ENCODE measurements at regions not wholly inside any gene's neighbourhood (a gene's known extent, or its start where the extent isn't known, plus 50 kb on each side); places are given as distances from the start of the nearest gene placed in this dataset.
"Not testable (repeated sequence)": the region's sequence is repeated elsewhere in the genome, so short reads cannot be mapped to it uniquely, and the experiment has no call there.

- DNase-seq (ENCODE audit: low read depth), result no peak
Observed at GRCh38 chr2:17136877-17137276, 381.4 kb downstream of the RAD51AP2 start.

GRCh38 chr2:17136231-17136630 lies 382.0 kb downstream of the RAD51AP2 start:
- no peak for DNase-seq (ENCODE audit: low read depth)

DNA sequence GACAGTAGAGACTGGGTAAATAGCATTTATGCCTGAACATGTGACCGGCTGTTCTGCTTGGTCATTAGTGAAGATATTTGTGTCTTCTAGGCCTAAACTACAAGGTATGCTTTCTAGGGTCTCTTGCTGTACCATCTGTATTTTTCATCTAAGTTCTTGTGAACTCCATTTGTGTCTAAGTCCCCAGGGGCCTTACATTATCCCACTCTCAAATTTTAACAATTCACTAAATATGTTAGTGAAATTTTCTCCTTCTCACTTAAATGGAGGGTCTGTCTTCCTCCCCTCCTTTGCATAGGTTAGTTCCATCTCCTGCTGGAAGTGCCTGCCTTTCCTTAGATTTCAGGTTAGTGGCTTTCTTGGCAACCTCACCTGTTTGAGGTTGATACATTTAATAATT lies 382.6 kb downstream of the RAD51AP2 start:
- no peak for DNase-seq (ENCODE audit: low read depth)

DNA sequence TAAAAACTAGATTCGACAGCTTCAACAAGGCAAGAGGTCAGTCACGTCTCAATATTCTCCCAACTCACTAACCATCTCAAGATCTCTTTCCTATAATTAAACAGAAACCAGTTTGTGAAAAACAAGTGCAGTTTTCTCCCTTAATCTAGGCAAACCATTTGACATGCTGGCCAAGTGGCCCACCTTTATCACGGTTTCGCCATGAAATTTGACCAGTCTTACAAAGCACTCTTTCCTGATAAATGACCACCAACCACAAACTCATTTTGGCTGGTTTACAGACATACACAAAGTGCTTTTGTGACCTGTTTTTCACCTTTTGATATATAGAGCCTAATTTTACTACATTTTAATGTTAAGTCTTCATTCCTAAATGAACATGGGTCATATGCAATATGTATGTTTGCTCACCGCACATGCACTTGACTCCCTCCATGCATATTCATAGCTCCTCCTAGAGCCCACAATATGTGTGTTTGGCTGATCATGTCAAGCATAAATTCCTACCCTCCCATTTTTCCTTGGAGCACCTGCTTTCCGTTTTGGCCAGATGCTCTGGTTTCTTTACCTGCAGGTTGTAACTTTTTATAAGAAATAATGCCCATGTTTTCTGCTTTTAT lies 385.1 kb downstream of the RAD51AP2 start:
- no peak for DNase-seq (ENCODE audit: low read depth)

DNA sequence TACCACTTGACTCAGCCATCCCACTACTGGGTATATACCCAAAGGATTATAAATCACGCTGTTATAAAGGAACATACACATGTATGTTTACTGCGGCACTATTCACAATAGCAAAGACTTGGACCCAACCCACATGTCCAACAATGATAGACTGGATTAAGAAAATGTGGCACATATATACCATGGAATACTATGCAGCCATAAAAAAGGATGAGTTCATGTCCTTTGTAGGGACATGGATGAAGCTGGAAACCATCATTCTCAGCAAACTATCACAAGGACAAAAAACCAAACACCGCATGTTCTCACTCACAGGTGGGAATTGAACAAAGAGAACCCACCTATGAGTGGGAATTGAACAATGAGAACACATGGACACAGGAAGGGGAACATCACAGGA lies 387.6 kb downstream of the RAD51AP2 start:
- DNase-seq (ENCODE audit: low read depth), result not testable (repeated sequence)

DNA sequence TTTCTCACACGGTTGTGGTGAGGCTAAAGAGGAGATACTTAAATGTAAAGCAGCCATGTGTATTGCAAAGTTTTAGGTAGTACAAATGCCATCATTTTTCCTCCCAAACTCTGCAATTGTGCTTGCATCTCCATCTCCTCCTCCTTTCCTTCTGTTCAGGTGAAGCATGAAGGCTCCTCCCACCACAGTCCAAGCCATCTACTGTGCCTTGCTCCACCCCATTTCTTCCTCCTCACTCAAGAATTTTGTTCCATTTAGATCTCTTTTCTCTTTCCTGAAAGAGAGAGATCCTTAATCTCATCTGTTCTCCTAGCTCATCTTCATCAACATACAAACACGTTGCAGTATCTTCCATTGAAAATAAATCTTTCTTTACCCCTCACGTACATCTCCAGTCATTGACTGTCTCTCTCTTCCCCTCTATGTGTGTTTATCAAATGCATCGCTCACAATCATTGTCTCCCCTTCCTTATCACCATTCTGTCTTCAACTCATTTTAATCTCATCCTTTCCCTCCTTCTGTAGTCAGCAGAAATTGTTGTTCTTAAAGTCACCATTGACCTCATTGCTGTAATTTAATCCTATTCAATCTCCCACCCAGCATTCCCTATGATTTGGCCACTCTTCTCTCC lies 392.1 kb downstream of the RAD51AP2 start:
- DNase-seq (ENCODE audit: low read depth), result no peak

GRCh38 chr2:17124575-17125318 lies 393.5 kb downstream of the RAD51AP2 start:
- DNase-seq (ENCODE audit: low read depth), result no peak

DNA sequence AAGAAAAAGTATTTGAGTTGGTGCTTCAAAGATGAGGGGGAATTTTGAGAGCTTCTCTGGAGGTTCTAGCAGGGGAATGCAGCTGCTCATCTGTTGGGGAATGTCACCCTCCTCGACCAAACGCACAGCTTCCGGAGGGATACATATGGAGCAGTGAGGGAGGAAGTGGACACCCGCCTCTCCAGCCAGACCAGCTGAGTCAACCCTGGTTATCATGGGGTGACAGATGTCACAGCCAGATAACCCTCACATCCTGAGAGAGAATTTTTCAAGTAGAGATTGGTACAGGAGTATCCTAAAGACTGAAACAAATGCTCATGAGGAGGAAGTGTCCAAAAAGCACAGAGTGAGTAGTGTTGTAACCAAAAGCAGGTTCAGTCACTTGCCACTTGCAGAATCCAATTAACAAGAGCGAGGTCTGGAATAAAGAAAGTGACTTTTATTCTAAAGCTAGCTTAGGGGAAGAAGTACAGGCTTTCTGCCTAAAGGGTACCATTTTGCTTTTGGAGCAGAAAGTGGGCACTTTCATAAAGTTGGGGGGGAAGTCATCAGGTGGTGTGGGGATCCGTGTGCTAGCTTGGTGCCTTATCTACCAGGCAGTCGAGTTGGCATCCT lies 395.2 kb downstream of the RAD51AP2 start:
- no peak for DNase-seq (ENCODE audit: low read depth)

- DNase-seq (ENCODE audit: low read depth), result no peak
Observed at GRCh38 chr2:17115466-17115865, 402.8 kb downstream of the RAD51AP2 start.

GRCh38 chr2:17115042-17115441 lies 403.2 kb downstream of the RAD51AP2 start:
- no peak for DNase-seq (ENCODE audit: low read depth)

DNA sequence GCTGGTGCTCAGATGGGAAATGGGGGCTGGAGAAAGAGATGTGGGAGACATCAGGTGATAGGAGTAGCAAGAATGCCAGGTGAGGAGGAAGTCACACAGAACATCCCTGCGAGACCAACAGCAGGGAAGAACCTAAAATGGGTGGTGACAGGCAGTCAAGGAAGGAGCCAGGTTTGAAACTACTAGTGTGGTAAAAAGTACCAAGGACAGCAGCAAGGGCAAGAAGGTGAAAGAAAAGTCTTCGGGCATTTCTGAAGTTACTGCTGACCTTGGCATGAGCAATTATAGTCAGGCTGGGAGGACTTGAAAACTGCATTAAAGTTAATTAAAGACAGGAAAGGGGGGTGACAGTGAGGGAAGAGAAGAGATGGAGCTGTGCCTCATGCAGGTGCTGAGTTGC lies 410.4 kb downstream of the RAD51AP2 start:
- DNase-seq (ENCODE audit: low read depth), result no peak

DNA sequence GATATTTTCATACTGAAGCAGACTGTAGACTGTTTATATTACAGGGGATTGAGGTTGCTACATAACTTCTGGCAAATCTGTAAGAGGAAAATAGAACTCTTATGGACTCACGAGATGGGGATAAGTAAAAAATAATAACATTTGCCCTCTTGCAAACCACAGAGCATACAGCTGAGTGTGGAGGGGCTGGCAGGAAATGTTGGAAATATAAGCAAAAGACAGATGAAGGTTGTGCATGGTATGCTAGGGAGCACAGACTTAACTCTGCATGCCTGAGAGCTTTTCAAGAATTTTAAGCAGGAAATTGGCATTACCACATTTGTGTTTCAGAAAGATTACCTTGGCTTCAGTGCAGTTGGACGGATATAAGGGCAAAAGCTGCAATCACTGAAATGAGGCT lies 411.1 kb downstream of the RAD51AP2 start:
- DNase-seq (ENCODE audit: low read depth), result no peak

GRCh38 chr2:17106418-17106817 lies 411.8 kb downstream of the RAD51AP2 start:
- no peak for DNase-seq (ENCODE audit: low read depth)

- DNase-seq (ENCODE audit: low read depth), result no peak
Observed at GRCh38 chr2:17104454-17104853, 413.8 kb downstream of the RAD51AP2 start.

- DNase-seq (ENCODE audit: low read depth), result no peak
Observed at GRCh38 chr2:17101596-17101995, 416.6 kb downstream of the RAD51AP2 start.

DNA sequence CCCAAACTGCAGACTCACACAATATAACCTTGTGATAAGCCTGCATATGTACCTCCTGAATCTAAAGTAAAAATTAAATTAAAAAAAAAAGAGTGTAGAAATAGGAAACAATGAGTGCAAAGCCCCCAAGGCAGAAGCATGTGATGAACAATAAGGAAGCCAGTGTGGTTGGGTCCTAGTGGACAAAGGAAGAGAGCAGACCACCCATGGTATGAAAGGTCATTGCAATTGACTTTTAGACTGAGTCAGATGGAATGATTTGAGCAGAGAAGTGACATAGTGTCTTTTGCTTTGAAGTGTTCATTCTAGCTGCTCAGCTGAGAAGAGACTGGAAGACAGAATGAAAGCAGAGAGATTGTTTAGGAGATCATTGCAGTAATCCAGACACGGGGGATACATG lies 417.1 kb downstream of the RAD51AP2 start:
- no peak for DNase-seq (ENCODE audit: low read depth)

DNA sequence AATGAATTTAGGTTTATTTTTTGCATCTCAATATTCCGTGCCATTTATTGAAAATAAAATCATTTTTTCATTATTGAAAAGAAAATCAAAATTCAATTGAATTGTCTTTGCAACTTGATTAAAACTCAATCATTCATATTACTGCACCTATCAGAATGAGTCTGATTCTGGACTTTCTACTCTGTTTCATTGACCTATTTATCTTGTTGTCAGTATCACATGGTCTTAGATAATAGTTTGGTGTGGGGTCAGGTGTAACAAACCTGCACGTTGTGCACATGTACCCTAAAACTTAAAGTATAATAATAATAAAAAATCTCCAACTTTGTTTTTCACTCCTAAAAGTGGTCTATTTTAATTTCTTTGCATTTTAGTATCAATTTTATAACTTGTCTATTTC lies 422.9 kb downstream of the RAD51AP2 start:
- DNase-seq (ENCODE audit: low read depth), result no peak

DNA sequence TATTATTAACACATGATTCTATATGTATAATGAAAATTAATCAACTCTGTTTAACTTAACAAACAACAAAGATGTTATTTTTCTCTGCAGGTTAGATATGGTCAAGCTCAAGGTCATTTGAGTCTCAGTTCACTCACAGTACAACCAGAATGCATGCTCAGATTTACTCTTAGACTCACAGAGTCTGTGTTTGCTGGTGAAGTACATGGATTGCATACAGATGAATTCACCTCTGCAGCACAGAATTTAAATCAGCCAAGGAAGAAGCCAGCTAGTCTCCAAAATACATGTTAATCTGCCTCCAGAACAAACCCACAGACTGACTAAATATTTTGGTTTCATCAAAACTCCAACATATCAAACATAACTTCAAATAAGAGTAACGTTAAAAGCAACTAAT lies 424.5 kb downstream of the RAD51AP2 start:
- DNase-seq (ENCODE audit: low read depth), result no peak

GRCh38 chr2:17086990-17087389 lies 421.4 kb upstream of the CYRIA start:
- DNase-seq (ENCODE audit: low read depth), result no peak

GRCh38 chr2:17085546-17086202 lies 420.0 kb upstream of the CYRIA start:
- no peak for DNase-seq (ENCODE audit: low read depth)

DNA sequence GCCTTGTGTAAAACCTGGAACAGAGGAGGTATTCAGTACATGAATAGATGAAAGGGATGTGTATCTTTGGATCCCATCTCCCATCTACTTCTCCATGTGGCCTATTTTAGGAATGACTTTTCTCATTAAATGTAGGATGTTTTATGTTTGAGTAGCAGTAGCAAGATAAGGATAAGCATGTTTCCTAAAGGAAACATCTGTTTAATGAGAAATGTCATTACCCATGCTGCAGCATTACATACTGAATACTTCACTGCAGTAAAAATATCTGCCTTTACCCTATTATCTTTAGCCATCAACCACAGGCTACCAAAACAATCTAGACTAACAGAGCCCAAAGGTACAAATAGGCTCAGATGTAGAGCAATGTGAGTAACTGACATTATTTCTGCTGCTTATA lies 419.2 kb upstream of the CYRIA start:
- no peak for DNase-seq (ENCODE audit: low read depth)

DNA sequence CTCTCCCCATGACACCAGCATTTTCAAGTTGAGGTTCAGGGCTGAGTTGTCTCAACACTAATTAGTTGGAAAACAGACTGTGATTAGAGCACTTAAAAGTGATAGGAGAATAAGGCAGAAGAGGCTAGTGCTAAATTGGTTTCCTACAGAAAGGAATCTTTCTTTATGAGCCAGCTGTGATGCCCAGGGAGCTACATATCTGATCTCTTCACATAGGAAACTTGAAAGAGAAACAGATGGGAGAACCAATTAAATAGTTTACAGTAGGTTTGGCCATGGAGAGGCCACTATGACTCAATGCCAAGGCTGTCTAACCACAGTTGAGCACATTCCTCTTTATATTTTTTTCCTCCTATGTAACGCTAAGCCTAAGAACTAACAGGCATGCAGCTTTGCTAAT lies 418.3 kb upstream of the CYRIA start:
- no peak for DNase-seq (ENCODE audit: low read depth)

Data from forelimb muscle (tissue), 1 donor.